HFF-Myc (cell line): ENCODE measurements at regions not wholly inside any gene's neighbourhood (a gene's known extent, or its start where the extent isn't known, plus 50 kb on each side); places are given as distances from the start of the nearest gene placed in this dataset.
A peak's percentile ranks its signal among the peaks of the same experiment; 100 is the strongest.
"Not testable (repeated sequence)": the region's sequence is repeated elsewhere in the genome, so short reads cannot be mapped to it uniquely, and the experiment has no call there.

Experiments used
- DNase-seq: peaks from one replicate; pipeline ENCODE4 v3.0.0-alpha.2; 2011; ENCODE audit warnings: low read depth; ENCODE audit errors: extremely low read depth
- H3K4me3 ChIP-seq: replicated peaks from 2 replicates; pipeline ENCODE4 v1.5.1; 2011; ENCODE audit warnings: low read depth, mild to moderate bottlenecking, control low read depth, low read length
- TF ChIP-seq, protein P1 (sequence below): IDR thresholded peaks from 2 replicates; pipeline ENCODE4 v1.5.1; 2012; ENCODE audit warnings: mild to moderate bottlenecking, low read depth, low read length, control low read depth; ENCODE audit errors: missing control alignments

DNA sequence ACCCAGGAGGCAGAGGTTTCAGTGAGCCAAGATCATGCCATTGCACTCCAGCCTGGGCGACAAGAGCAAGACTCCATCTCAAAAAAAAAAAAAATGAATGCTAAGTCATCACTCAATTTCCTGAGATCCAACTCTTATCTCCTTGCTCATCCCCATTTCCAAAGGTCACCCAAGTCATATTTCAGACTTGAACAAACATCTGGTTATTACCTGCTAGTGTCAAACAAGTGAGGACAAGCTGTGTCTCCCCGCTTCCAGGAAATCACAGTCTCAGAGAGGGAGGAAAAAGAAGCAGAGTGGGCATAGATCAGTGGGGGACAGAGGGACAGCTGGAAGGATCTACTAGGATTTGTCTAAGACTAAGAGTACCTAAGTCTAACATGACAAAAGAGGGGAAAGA is 147.5 kb upstream of the FUNDC1 start:
- no peak for DNase-seq
- TF ChIP-seq, protein P1, sequence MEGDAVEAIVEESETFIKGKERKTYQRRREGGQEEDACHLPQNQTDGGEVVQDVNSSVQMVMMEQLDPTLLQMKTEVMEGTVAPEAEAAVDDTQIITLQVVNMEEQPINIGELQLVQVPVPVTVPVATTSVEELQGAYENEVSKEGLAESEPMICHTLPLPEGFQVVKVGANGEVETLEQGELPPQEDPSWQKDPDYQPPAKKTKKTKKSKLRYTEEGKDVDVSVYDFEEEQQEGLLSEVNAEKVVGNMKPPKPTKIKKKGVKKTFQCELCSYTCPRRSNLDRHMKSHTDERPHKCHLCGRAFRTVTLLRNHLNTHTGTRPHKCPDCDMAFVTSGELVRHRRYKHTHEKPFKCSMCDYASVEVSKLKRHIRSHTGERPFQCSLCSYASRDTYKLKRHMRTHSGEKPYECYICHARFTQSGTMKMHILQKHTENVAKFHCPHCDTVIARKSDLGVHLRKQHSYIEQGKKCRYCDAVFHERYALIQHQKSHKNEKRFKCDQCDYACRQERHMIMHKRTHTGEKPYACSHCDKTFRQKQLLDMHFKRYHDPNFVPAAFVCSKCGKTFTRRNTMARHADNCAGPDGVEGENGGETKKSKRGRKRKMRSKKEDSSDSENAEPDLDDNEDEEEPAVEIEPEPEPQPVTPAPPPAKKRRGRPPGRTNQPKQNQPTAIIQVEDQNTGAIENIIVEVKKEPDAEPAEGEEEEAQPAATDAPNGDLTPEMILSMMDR, result no peak
- H3K4me3 ChIP-seq, result no peak overlapping the region

DNA sequence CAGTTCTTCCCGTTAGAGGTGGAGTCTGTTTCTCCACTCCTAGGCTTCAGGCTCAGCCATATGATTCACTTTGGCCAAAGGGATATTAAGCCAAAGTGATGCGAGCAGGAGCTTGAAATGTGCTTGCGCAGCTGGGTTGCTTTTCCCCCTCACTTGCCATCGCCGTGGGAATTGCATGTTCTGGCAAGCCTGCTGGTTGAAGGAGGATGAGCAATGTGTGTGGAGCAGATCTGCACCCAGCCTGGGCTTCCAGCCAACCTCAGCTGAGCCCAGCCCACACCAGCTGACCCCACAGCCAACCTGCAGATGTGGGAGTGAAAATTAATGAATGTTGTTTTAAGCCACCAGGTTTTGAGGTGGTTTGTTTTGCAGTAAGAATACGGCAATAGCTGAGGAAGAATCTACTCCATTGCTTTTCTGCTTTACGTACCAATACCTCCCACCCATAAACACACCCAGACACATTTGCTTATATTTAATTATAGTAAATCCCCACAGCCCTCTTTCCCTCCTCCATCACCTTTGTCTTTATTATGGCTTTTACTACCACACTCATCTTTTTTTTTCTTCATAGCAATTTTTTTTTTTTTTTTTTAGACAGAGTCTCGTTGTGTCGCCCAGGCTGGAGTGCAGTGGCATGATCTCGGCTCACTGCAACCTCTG is 132.8 kb upstream of the FUNDC1 start:
- DNase-seq, result peak; percentile 73
- TF ChIP-seq, protein P1, result no peak
- H3K4me3 ChIP-seq, result no peak overlapping the region

DNA sequence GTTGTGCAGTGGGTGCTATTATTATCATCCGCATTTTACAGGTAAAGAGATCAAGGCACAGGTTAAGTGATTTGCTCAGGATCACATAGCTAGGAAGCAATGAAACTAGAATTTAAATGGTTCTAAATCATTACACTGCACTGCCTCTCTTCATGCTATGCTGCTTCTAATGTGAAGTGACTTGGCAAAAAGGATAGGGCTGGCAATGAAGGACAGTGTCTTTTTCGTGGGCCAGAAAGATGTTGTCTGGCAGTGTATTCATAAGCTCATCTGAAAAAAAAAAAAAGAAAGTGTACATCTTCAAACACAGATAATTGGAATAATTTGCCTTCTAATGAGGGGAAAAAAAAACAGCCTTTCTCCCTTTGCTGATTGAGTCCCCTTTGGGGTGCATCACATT is 132.2 kb upstream of the FUNDC1 start:
- H3K4me3 ChIP-seq, result no peak overlapping the region
- TF ChIP-seq, protein P1, result no peak
- DNase-seq, result no peak

DNA sequence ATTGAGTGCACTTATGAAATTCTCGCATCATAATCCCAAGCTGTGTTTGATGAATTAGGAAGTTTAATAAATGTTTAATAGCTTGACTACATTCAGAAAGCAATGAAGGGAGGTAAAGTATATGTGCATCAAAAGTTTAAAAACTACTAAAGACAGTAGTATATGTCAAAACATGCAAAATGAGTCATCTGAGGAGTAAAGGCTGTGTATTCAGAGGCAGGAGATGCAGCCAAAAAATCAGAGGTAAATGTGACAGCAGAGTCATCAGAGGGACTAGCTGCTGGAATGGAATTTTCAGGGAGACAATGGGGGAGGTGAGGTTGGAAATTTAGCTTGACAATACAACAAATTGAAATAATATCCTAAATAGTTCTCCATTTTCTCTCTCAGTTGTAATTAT is 127.0 kb upstream of the FUNDC1 start:
- no peak overlapping the region for H3K4me3 ChIP-seq
- no peak for DNase-seq
- TF ChIP-seq, protein P1, result no peak

DNA sequence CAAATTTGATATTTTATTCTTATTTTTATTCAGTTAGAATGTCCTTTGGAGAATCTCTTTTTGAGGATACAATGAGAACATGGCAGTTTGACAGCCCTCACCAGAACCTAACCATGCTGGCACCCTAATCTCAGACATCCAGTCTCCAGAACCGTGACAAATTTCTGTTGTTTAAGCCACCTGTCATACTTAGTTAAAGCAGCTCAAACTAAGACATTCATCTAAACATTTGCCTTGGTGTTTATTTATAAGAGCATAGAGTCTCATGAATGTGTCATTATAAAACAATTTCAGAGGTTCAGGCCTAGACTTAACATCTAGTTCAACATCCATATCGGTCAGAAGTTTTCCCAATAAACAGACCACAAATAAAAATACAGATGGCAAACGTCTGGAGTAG is 125.1 kb upstream of the FUNDC1 start:
- DNase-seq, result no peak
- TF ChIP-seq, protein P1, result no peak
- H3K4me3 ChIP-seq, result no peak overlapping the region

DNA sequence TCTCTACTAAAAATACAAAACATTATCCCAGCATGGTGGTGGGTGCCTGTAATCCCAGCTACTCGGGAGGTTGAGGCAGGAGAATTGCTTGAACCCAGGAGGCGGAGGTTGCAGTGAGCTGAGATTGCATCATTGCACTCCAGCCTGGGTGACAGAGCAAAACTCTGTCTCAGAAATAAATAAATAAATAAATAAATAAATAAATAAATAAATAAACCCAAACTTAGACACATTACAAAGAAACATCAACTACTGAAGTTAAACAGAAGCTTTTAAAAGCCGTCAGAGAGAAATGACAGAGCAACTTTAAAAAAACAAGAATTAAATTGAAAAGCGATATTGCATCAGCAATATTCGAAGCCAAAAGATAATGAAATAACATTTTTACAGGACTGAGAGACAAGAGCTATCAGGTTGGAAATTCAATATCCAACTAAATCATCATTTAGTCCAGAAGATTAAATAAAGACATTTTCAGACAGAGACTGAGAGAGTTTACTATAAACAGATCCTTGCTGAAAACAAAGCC is 115.1 kb upstream of the FUNDC1 start:
- H3K4me3 ChIP-seq, DNase-seq: not testable (repeated sequence)

DNA sequence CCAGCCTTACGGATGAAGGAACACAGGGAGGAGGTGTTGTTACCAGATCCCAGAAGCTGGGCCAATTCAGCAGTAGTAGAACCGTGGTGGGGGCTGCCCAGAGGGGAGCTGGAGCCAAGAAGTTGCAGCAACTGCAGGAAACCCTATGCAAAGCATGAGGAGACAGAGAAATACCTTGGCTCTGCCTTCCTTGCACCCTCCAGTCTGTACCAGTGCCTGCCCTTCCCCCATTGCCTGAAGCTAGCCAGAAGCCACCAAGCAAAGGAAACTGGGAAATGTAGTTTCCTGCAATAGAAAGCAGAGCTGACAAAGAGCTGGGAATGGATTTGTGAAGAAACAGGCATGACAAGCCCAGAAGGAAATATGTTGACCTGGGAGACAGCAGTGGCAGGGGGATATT is 108.7 kb upstream of the FUNDC1 start:
- no peak overlapping the region for H3K4me3 ChIP-seq
- DNase-seq, result no peak
- TF ChIP-seq, protein P1, result no peak
